ENCODE measurements at regions not wholly inside any gene's neighbourhood (a gene's known extent, or its start where the extent isn't known, plus 50 kb on each side); places are given as distances from the start of the nearest gene placed in this dataset.

GRCh38 chr1:88139633-88140032, 544.4 kb upstream of the PKN2 start:
- no peak for DNase-seq

GRCh38 chr1:88140325-88140724, 543.7 kb upstream of the PKN2 start:
- no peak for DNase-seq

- DNase-seq: no peak
Observed at GRCh38 chr1:88141499-88142074, 542.5 kb upstream of the PKN2 start.

GRCh38 chr1:88145752-88146151, 538.3 kb upstream of the PKN2 start:
- no peak for DNase-seq

- no peak for DNase-seq
Observed at GRCh38 chr1:88149686-88150085, 534.4 kb upstream of the PKN2 start.

GRCh38 chr1:88150330-88150729, 533.7 kb upstream of the PKN2 start:
- DNase-seq: no peak

GRCh38 chr1:88163187-88163586, 520.9 kb upstream of the PKN2 start:
- no peak for DNase-seq

GRCh38 chr1:88168126-88168525, 515.9 kb upstream of the PKN2 start:
- no peak for DNase-seq

GRCh38 chr1:88169139-88169538, 514.9 kb upstream of the PKN2 start:
- DNase-seq: no peak

- no peak for DNase-seq
Observed at GRCh38 chr1:88169939-88170338, 514.1 kb upstream of the PKN2 start.

GRCh38 chr1:88175120-88175630, 508.9 kb upstream of the PKN2 start:
- no peak for DNase-seq

- no peak for DNase-seq
Observed at GRCh38 chr1:88175631-88176226, 508.3 kb upstream of the PKN2 start.

- no peak for DNase-seq
Observed at GRCh38 chr1:88179943-88180342, 504.1 kb upstream of the PKN2 start.

- peak; percentile 72 to 81 for DNase-seq
Observed at GRCh38 chr1:88180449-88181108, 503.5 kb upstream of the PKN2 start.

- no peak for DNase-seq
Observed at GRCh38 chr1:88186911-88187310, 497.2 kb upstream of the PKN2 start.

- no peak for DNase-seq
Observed at GRCh38 chr1:88188038-88188437, 496.0 kb upstream of the PKN2 start.

- DNase-seq: no peak
Observed at GRCh38 chr1:88189525-88189924, 494.5 kb upstream of the PKN2 start.

- DNase-seq: no peak
Observed at GRCh38 chr1:88191917-88192316, 492.2 kb upstream of the PKN2 start.

- DNase-seq: no peak
Observed at GRCh38 chr1:88194542-88194941, 489.5 kb upstream of the PKN2 start.

GRCh38 chr1:88200545-88200944, 483.5 kb upstream of the PKN2 start:
- no peak for DNase-seq

GRCh38 chr1:88204111-88204510, 480.0 kb upstream of the PKN2 start:
- DNase-seq: no peak

- no peak for DNase-seq
Observed at GRCh38 chr1:88204612-88205167, 479.4 kb upstream of the PKN2 start.

GRCh38 chr1:88208389-88208788, 475.7 kb upstream of the PKN2 start:
- DNase-seq: no peak
